ENCODE measurements at regions not wholly inside any gene's neighbourhood (a gene's known extent, or its start where the extent isn't known, plus 50 kb on each side); places are given as distances from the start of the nearest gene placed in this dataset.

DNA sequence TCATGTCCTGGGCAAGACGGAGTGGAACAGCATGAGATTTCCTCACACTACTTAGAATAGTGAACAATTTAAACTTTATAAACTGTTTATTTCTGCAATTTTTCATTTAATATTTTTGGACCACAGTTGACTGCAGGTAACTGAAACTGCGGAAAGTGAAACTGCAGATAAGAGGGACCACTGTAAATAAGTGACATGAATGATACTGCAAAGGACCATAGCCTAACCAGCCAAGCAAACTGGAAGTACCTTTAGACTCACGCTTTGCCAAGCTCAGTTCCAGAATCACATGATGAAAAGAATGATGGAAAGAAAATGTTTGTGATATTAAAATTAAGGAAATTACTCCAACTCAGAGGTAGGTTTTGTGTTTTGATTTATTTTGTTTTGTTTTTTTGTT is 94.6 kb upstream of the ITGA4 start:
- no peak for TF ChIP-seq POLR2A (IDR thresholded peaks at IDR 0.05; ENCODE audit: low read depth, low read length)
- TF ChIP-seq POLR2AphosphoS5 (IDR thresholded peaks at IDR 0.05; ENCODE audit: low read depth, low read length), result no peak
- no peak for TF ChIP-seq SPI1 (IDR thresholded peaks at IDR 0.05; ENCODE audit: low read depth, low read length)
